Smooth muscle cell (in vitro differentiated cells): ENCODE measurements at regions not wholly inside any gene's neighbourhood (a gene's known extent, or its start where the extent isn't known, plus 50 kb on each side); places are given as distances from the start of the nearest gene placed in this dataset.

Source experiments
- DNase-seq: peaks from one replicate; lab custom pipeline; 2025; ENCODE audit not compliant: unreplicated experiment; lab: John Stamatoyannopoulos, UW
- H2AFZ ChIP-seq: fragments of 200-600 bp; sonication (generic); 2 replicates; pipeline ENCODE4 v1.6.0; 2016; ENCODE audit warnings: antibody characterized with exemption, low read depth, mild to moderate bottlenecking
- H3F3A ChIP-seq: fragments of 200-600 bp; sonication (generic); 2 replicates; pipeline ENCODE4 v1.6.0; 2017; ENCODE audit warnings: antibody characterized with exemption, low read depth
- H3K27ac ChIP-seq: fragments of 200-600 bp; sonication (generic); 2 replicates; pipeline ENCODE4 v1.5.1; 2016; ENCODE audit warnings: low read depth, mild to moderate bottlenecking
- H3K27me3 ChIP-seq: fragments of 200-600 bp; sonication (generic); 2 replicates; pipeline ENCODE4 v1.6.1; 2016; ENCODE audit warnings: low read depth, mild to moderate bottlenecking
- H3K36me3 ChIP-seq: fragments of 200-600 bp; sonication (generic); 2 replicates; pipeline ENCODE4 v1.5.1; 2016; ENCODE audit warnings: low read depth
- H3K4me1 ChIP-seq: fragments of 200-600 bp; sonication (generic); 2 replicates; pipeline ENCODE4 v1.5.1; 2016; ENCODE audit warnings: low read depth
- H3K4me2 ChIP-seq: fragments of 200-600 bp; sonication (generic); 2 replicates; pipeline ENCODE4 v1.6.0; 2016; ENCODE audit warnings: mild to moderate bottlenecking
- H3K4me3 ChIP-seq: fragments of 200-600 bp; sonication (generic); 2 replicates; pipeline ENCODE4 v1.5.1; 2016; ENCODE audit warnings: mild to moderate bottlenecking
- H3K79me2 ChIP-seq: fragments of 200-600 bp; sonication (generic); 2 replicates; pipeline ENCODE4 v1.6.0; 2016; ENCODE audit warnings: low read depth, mild to moderate bottlenecking
- H3K9ac ChIP-seq: fragments of 200-600 bp; sonication (generic); 2 replicates; pipeline ENCODE4 v1.6.0; 2016; ENCODE audit warnings: low read depth
- H3K9me3 ChIP-seq: fragments of 200-600 bp; sonication (generic); replicated peaks from 2 replicates; pipeline ENCODE4 v1.5.1; 2016; ENCODE audit warnings: low read depth
- H4K20me1 ChIP-seq: fragments of 200-600 bp; sonication (generic); 2 replicates; pipeline ENCODE4 v1.6.0; 2016; ENCODE audit warnings: low read depth
- WGBS: methylation state at CpG from one replicate; pipeline ENCODE4 v1.1.7; 2016; ENCODE audit warnings: low lambda C conversion rate; 5-methylcytosine and 5-hydroxymethylcytosine counted together
- TF ChIP-seq, protein P1 (sequence below): fragments of 200-600 bp; sonication (generic); IDR thresholded peaks from 2 replicates; pipeline ENCODE4 v1.5.1; 2017; ENCODE audit warnings: borderline replicate concordance, mild to moderate bottlenecking, antibody characterized with exemption; ENCODE audit not compliant: insufficient read depth, poor library complexity, severe bottlenecking

DNA sequence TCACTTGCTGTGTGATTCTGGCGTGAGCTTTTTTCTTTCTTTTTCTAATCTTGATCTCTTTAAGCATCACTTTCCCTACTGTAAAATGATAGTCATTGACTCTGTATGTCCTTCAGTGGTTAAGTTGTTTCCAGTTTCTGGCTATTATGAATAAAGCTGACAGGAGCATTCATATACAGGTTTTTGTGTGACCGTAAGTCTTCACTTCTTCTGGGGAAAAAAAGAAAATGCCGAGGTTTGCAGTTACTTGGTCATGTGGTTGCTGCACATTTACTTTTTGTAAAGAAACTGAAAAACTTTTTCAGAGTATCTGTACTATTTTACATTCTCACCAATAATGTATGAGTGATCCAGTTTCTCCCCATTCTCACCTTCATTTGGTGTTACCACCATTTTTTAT, 247.4 kb upstream of the RBMS3 start:
- DNase-seq: no peak
- Histone ChIP-seq H3K4me1 (no peaks in the 10 kb centered on the region), H3K27ac (no peak overlapping the region), H3F3A (no peaks in the 10 kb centered on the region), H3K27me3 (no peaks in the 10 kb centered on the region), H3K79me2 (no peaks in the 10 kb centered on the region), H3K36me3 (no peaks in the 10 kb centered on the region), H3K4me3 (no peak overlapping the region), H2AFZ (no peak overlapping the region), H3K9me3 (no peaks in the 10 kb centered on the region), H3K9ac (no peak overlapping the region), H4K20me1 (no peaks in the 10 kb centered on the region), H3K4me2 (no peak overlapping the region)
- WGBS: 97% methylated on average over 3 of the region's 3 CpGs
- TF ChIP-seq, protein P1, sequence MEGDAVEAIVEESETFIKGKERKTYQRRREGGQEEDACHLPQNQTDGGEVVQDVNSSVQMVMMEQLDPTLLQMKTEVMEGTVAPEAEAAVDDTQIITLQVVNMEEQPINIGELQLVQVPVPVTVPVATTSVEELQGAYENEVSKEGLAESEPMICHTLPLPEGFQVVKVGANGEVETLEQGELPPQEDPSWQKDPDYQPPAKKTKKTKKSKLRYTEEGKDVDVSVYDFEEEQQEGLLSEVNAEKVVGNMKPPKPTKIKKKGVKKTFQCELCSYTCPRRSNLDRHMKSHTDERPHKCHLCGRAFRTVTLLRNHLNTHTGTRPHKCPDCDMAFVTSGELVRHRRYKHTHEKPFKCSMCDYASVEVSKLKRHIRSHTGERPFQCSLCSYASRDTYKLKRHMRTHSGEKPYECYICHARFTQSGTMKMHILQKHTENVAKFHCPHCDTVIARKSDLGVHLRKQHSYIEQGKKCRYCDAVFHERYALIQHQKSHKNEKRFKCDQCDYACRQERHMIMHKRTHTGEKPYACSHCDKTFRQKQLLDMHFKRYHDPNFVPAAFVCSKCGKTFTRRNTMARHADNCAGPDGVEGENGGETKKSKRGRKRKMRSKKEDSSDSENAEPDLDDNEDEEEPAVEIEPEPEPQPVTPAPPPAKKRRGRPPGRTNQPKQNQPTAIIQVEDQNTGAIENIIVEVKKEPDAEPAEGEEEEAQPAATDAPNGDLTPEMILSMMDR: no peak

DNA sequence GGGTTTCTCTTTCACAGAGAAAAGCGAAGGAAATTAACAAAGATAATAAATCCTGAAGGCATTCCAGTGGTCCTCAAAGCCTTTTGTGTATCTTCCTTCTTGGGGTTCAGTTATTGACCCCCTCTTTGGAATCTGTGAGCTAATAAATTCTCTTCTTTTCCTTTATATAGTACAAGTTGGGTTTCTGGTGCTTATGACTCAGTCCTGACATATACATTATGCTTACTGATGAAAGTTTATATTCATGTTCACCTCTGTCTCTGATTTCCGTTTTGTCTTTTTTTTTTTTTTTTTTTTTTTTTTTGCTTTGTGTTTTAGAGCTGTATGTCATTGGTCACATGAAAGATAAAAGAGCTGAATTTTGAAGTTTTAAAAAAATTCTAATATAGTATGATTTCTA, 230.7 kb upstream of the RBMS3 start:
- DNase-seq: no peak
- Histone ChIP-seq H3K9me3 (no peaks in the 10 kb centered on the region), H3K4me3 (no peak overlapping the region), H3K36me3 (no peaks in the 10 kb centered on the region), H3K4me2 (no peak overlapping the region), H2AFZ (no peak overlapping the region), H3F3A (no peaks in the 10 kb centered on the region), H4K20me1 (no peaks in the 10 kb centered on the region), H3K27me3 (no peaks in the 10 kb centered on the region), H3K79me2 (no peaks in the 10 kb centered on the region), H3K4me1 (no peaks in the 10 kb centered on the region), H3K27ac (no peak overlapping the region), H3K9ac (no peak overlapping the region)
- 91% methylated on average over 2 of the region's 2 CpGs for WGBS
- TF ChIP-seq, protein P1: no peak

DNA sequence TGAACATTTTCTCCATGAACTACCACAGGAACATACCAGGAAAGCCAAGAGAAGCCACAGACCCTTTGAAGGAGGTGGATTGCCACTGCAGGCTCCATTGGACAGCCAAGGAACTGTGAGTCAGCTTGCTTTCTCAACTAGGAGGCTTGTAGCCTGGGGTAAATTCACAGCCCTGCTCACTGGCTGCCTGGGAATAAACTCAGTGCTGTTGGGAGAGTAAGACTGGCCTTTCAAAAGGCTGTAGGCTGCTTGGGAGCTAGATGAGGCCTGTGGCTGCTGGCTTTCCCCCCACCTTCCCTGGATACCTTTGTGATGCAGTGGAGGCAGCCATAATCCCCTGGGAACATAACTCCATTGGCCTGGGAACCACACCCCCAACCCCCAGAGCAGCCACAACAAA, 223.5 kb upstream of the RBMS3 start:
- Histone ChIP-seq H3K27ac (peak overlapping the region; percentile 50), H3K4me2 (no peak overlapping the region), H3K9ac (peak overlapping the region; percentile 39), H3K9me3 (no peaks in the 10 kb centered on the region), H3K27me3 (no peaks in the 10 kb centered on the region), H2AFZ (peak overlapping the region; percentile 13), H3K4me3 (no peak overlapping the region), H3K36me3 (no peaks in the 10 kb centered on the region), H3F3A (no peaks in the 10 kb centered on the region), H3K4me1 (peaks cover 10% of the 10 kb centered on the region), H4K20me1 (no peaks in the 10 kb centered on the region), H3K79me2 (no peaks in the 10 kb centered on the region)
- DNase-seq: no peak
- TF ChIP-seq, protein P1: no peak

DNA sequence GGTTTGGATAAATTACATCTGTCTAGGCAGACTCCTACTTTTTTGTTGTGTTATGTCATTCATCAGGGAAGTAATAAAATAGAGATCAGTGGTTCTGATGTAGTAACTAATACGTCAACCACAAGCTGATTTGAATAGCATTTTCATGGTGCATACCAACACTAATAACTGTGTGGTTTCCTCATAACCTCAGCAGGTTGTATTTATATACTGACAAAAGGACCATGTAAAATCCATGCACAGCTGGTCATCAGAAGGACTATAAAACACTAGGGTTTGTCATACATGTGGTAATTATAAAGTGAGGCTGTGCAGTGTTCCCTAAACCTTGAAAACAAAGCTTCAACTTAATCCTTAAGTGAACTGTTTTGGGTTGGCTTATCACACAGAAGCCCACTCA, 216.8 kb upstream of the RBMS3 start:
- Histone ChIP-seq H3K4me3 (no peak overlapping the region), H3F3A (peaks cover 9% of the 10 kb centered on the region), H3K27me3 (no peaks in the 10 kb centered on the region), H3K27ac (peak overlapping the region; percentile 90), H3K9ac (peak overlapping the region; percentile 60), H3K4me2 (peak overlapping the region; percentile 53), H3K79me2 (no peaks in the 10 kb centered on the region), H3K9me3 (no peaks in the 10 kb centered on the region), H3K36me3 (no peaks in the 10 kb centered on the region), H4K20me1 (no peaks in the 10 kb centered on the region), H3K4me1 (peaks cover 24% of the 10 kb centered on the region), H2AFZ (no peak overlapping the region)
- DNase-seq: no peak
- WGBS: 4% methylated on average over 1 of the region's 1 CpG
- TF ChIP-seq, protein P1: no peak
